ENCODE measurements at regions not wholly inside any gene's neighbourhood (a gene's known extent, or its start where the extent isn't known, plus 50 kb on each side); places are given as distances from the start of the nearest gene placed in this dataset.

- no peak for DNase-seq
Observed at GRCh38 chr2:71860381-71860926, 287.2 kb downstream of the CYP26B1 start.

GRCh38 chr2:71859211-71859847 is 288.3 kb downstream of the CYP26B1 start:
- DNase-seq = no peak

GRCh38 chr2:71858071-71858470 is 289.6 kb downstream of the CYP26B1 start:
- DNase-seq = no peak

DNA sequence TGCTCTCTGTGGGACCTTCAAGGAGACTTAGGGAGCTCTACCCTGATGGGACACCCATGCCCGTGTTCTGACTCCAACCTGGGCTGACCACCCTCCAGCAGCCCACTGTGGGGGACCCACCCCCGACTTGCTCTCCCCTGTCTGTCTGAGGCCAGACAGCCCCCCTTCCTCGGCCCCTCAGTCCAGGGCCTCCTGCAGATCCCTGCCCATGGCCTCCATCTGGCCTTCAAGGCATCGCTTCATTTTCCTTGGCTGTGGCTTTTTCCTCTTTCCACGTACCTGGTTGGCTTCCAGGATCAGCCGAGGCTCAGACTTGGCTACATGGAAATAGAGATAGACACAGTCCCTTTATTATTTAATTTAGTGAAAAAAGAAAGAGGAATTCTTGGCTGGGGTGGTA is 290.0 kb downstream of the CYP26B1 start:
- DNase-seq = no peak

- no peak for DNase-seq
Observed at GRCh38 chr2:71856773-71857525, 290.7 kb downstream of the CYP26B1 start.

GRCh38 chr2:71853858-71854257 is 293.8 kb downstream of the CYP26B1 start:
- DNase-seq = no peak

DNA sequence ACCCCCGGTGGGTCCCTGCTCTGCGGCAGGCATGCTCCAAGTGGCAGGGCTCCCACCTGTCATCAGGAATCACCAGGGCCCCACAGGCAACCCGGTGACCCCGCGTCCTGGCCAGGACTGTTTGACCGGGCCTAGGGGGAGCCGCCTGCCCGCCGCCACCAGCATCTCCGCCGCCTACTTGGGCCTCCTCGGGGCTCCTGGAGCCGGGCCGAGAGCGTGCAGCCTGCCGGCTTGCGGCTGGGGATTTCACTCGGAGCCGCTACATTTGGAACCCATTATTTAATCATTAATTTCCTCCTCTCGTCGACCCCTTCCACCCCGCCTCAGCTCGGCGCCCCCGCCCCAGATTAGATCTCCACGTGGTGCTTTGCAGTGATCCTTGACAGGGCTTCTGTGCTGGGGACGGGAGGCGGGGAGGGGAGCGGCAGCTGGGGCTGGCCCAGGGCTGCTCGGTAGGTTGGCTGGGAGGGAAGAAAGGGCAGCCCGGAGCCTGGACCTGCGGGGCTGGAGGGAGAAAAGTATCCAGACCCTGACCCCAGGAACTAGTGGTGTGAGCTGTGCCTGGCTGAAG is 295.4 kb downstream of the CYP26B1 start:
- DNase-seq = no peak

DNA sequence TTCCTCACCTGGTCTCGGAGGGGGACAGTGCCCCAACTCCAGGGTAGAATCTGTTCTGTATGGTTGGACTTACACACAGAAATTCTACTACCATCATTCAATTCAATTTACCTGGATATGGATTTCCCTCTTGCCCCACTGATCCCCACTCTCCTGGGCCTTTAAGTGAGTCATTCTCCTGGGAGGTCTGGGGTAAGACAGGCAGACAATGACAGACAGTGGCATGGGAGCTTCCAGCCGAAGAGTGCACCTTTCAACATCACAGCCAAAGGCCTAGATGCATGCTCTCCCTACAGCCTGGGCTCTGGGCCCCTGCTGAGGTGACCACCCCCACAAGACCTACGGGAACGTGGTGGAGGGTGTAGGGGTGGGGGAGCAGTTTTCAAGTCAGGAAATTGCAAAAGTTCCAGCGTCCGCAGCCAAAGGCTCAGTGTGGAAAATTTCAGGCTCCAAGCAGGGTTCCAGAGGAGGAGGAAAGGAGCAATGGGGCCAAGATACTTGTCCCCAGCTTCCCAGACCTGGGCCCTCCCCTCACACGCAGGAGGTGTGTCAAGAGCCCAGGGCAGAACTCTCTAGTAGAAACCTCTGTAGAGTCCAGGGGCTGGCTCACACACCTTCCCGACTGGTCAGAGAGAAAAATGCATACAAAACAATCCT is 296.4 kb downstream of the CYP26B1 start:
- DNase-seq = no peak

- no peak for DNase-seq
Observed at GRCh38 chr2:71850306-71850801, 297.3 kb downstream of the CYP26B1 start.

GRCh38 chr2:71849607-71850305 is 297.9 kb downstream of the CYP26B1 start:
- no peak for DNase-seq

DNA sequence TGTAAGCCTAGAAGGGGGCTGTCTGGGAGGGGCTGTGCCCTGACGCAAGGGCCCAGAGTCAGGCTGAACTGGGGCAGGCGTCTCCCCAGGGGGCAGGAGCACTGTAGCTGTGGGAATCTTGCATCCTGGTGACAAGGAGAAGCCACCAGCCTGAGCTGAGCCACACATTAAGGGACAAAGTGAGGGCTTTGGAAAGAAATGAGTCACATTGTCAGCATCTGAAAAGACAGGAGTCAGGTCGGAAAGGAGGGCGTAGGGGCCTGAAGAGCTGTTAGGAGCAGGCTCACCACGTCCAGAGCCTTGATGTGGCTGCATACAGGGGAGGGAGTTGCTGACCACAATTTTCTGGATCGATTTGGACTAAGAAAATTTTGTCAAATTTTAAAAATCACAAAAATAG is 298.6 kb downstream of the CYP26B1 start:
- DNase-seq = no peak

DNA sequence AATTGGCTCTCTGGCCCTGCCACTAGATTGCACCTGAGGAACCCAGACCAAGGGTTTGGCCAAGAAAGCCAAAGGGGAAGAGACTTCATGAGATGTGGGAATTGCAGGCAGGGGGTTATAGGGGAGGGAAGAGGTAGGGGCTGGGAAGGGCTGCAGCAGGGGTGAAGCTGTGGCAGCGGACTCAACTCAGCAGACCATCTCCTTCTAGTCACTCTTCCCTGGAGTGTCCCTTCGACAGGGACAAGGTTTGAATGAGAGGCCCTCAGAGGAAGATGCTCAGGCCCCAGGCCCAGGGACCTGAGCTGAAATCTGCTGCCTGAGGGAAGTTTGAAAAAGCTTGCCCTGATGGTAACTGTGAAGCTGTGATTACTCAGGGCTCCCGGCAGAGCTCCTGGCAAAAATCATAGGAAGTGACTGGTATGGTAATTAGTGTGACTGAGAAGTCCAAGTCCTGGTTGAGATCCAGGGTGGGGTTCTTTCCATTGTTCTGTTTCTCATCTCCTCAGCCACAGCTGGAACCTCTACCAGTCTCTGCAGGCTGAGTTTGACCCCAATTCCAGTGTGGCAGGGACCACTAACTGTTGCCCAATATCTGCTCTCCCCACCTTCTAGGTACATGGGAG is 300.9 kb downstream of the CYP26B1 start:
- DNase-seq = no peak

DNA sequence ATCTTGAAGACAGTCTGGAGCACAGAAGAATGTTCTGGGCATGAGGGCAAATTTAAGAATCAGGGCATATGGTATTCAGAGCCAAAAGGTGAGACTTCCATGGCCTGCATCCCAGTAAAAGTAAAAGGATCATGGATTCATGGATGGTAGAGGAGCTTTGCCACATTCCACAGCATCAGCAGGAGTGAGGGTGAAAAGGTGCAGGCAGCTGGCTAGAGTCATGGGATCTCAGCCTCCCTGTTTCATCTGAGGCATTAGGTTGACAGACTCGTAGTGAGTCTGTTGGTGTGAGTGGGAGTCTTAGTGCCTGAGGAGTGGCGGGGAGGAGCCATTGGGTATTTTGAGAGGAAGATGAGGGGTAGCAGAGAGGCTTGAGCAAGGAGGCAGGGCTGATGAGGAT is 301.6 kb downstream of the CYP26B1 start:
- no peak for DNase-seq

DNA sequence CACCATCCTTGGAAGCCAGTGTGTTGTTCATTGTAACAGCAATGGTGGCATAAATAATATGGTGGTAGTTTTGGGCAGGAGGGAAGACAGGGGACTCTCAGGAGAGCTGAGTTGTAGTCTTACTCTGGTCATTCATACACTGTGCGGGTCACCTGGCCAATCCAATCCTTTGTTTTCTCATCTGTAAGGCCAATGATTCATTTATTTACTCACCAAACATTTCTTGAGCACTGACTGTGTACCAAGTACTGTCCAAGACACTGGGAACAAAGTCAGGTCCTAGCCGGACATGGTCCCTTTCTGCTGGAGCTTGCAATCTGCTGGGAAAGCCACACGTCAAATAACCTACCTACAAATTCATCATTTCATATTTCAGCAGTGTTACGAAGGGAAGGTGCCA is 302.7 kb downstream of the CYP26B1 start:
- no peak for DNase-seq

GRCh38 chr2:71843391-71843850 is 304.2 kb downstream of the CYP26B1 start:
- no peak for DNase-seq

GRCh38 chr2:71842744-71843143 is 304.9 kb downstream of the CYP26B1 start:
- DNase-seq = no peak

GRCh38 chr2:71839826-71840225 is 307.8 kb downstream of the CYP26B1 start:
- DNase-seq = no peak

GRCh38 chr2:71834796-71835195 is 312.9 kb downstream of the CYP26B1 start:
- no peak for DNase-seq

DNA sequence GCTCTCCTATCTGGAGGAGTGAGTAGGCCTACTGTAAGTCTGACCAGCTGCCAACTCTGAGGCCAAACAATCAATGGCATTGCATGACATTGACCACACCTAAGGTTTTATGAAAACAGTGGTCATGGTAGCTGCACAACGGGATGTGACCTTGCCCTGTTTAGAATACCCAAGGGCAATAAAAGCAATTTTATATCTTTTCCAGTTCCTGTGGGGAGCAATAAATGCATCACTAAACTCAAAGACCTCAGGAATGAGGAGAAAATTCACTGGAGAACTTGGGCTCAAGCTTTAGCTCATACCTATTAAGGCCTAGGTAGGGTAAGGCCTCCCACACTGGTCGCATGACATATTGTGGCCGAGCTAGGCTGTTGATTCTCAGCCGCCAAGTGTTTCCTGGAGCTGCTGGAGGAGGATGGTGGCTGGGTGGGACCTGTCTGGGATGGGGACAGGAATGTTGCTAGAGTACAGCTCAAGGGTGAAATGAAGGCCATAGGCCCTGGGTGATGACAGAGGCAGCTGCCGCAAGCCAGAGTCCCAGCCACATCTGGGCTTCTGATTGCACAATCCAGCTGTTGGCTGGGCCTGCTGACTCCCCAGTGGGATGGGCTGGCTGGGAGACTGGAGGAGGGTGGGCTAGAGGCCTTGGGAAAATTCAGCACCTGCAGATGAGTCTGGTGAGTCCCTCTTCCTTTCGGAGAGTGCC is 313.7 kb downstream of the CYP26B1 start:
- DNase-seq = no peak

DNA sequence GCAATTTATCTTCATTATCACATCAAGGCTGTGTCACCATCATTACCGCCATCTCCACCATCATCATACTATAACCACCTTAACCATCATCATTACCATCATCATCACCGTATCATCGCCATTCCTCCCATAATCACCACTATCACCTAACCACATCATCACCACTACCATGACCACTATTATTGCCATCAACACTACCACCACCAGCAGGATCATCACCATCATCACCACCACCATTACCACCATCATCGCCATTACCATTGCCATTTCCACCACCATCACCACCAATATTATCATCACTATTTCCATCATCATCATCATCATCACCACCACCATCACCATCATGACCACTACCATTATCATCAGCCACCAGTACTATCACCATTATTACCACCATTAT is 314.4 kb downstream of the CYP26B1 start:
- no peak for DNase-seq

DNA sequence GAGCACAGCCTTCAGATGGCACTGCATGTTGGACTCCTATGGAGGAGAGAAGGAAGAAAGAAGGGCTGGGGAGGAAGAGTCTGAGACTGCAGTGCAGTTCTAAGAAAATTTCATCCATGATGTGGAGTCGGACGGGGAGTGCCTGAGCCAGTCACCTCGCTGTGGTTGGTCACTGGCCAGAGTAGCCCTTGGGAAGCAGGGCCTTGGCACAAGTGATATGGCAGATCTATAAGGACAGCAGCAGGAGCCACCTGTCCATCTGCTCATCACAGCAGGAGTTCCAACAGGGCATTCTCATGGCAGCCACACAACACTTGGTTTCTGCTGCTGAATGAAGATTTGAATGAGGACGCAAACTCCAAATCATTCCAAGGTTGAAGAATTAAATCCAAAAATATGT is 314.8 kb downstream of the CYP26B1 start:
- DNase-seq = no peak
